ENCODE measurements at regions not wholly inside any gene's neighbourhood (a gene's known extent, or its start where the extent isn't known, plus 50 kb on each side); places are given as distances from the start of the nearest gene placed in this dataset.

DNA sequence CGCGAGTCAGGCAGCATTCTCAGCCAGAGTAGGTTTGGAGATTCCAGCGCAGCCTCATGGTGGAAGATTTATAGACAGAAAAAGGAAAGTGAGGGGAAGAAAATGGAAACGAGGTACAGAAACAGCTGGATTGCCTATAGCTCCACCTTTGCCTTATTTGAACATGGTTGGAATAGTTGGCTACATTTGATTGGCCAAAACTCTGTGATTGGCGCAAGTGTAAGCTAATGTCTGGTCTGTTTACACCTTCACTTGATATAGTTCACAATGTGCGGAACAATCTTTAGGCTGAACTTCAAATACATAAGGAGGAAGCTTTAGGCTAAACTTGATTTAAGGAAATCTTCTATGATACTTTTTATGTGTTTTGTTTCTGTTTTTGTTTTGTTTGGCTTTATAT is 1191.9 kb downstream of the NSUN3 start:
- TF ChIP-seq CTCF (IDR thresholded peaks at IDR 0.05): no peak
- TF ChIP-seq POLR2A (IDR thresholded peaks at IDR 0.05): no peak
